NCI-H2081 treated with DMSO at 0.1 percent for 48 hours (cell line): ENCODE measurements at regions not wholly inside any gene's neighbourhood (a gene's known extent, or its start where the extent isn't known, plus 50 kb on each side); places are given as distances from the start of the nearest gene placed in this dataset.

Experiments
- DNase-seq: peaks from one replicate; lab custom pipeline; 2025; lab: John Stamatoyannopoulos, UW

DNA sequence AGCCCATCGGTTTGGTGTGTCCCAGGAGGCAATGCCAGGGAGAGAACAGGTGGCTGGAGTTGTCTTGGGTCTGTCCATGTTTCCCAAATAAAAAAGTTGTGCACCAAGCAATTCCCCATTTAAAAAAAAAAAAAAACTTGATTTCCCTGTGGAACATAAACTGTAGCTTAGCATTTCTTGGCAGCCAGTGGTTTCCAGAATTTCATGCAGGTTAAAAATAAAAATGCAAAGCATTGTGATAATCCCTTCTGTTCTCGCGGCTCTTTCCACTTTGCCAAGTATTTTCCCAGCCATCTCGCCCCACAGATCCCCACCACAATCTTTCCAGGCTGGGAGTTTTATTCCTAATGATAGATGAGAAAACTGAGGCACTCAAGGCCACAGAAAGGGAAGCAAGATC is 51.4 kb upstream of the MSX1 start:
- no peak for DNase-seq

DNA sequence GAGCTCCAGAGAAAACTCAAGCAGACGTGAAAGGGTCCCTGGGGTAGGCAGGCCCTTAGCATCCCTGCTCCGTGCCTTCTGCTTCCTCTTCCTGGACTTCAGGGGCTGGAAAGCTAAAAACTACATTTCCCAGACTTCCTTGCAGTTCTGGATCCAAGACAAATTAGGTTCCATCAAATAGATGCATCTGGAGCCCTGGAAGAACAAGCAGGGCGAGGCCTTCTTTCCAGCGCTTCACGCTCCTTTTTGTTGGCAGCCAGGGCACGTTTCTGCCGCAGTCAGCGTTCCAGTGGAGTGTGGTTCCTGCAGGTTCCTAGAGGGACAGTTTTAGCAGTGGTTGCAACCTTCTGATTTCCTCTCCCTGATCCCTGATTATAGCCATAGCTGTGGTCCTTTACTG is 53.6 kb upstream of the MSX1 start:
- DNase-seq: no peak

DNA sequence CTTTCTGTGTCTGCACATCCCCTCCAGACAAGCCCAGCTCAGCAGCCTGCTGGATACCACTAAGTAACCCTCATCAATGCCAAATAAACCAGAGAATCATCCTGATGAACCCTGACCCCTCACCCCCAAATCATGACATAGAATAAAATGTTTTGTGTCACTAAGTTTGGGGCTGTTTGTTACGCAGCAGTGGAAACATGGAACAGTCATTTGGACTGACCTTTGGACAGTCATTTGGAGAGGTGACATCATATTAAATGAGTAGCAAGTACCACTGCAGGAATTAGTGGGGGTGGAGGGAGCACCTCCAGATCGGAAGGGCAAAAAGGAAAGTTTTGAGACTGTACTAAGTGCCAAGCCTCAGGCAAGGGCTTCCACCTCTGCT is 55.6 kb upstream of the MSX1 start:
- DNase-seq: no peak

DNA sequence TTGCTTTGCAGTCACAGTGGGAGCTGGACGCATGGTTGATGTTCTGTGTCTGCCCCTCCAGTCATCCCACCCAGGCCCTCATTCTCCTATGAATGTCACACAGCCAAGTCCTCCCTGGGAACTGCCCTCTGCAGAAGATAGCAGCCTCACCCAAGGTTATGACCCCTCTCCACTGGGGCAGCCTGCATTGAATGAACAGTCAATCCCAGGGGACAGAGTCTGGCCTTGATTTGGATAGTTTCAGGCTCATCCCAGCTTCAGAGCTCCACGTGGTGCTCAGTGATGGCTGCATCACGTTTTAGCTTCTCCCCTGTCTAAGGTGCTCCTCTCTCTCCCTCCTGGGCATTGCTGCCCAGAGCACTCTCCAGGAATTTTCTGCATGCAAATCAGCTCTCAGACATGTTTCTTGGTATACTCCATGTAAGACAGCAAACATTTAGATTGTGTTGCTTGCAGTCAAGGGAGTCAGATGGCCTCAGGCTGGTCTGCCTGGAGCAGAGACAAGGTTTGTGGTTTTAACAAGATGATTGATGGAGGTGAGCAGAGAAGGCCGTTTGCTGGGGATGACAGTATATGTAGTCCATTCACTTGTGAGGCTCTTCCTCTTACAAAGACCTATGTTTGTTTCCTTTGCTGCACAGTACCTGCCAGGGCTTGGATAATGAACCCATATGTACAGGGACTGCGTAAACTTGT is 56.1 kb upstream of the MSX1 start:
- no peak for DNase-seq

DNA sequence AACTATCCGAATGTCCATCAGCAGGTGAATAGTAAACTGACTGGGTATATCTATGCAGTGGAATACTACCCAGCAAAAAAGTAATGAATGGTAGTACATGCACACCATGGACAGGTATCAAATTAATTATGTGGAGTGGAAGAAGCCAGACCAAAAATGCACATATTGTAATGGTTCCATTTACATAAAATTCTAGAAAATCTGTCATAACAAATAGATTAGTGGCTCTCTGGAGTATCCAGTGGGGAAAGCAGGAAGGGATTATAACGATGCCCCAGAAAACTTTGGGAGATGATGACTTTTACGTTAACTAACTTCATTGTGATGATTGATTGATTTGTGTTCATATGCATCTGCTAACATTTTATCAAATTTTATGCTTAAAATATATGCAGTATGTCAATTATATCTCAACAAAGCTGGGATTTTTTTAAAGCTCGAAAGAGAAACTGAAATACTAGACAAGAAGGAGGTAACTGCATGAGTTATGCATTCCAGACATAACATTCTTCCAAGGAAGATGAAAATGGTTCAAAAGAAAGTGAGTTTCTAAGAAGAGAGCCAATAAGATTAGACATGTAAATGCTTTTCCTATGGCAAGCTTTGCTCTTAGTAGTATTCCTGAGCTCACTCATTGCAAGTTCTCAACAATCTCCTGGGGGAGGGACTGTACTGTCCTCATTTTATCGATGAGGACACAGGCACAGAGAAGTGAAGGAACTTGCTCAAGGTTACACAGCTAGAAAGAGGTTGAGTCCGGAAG is 58.6 kb upstream of the MSX1 start:
- DNase-seq: no peak

DNA sequence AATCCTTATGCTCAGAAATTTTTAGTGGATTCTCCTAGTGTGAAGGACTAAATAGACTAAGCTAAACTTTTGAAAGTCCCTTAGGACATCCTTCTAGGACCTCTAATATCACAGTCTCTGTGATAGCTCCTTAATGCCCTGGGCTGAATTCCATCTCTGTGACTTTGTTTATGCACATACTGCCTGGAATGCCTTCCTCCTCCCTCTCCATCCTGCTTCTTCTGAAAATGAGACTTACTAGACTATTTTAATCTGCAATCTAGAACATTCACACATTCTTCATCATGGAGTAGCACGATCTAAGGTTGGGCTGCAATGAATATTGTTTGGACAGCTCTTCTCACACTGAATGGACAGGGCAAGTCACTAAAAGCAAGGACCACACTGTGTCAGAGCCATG is 65.0 kb upstream of the MSX1 start:
- no peak for DNase-seq

DNA sequence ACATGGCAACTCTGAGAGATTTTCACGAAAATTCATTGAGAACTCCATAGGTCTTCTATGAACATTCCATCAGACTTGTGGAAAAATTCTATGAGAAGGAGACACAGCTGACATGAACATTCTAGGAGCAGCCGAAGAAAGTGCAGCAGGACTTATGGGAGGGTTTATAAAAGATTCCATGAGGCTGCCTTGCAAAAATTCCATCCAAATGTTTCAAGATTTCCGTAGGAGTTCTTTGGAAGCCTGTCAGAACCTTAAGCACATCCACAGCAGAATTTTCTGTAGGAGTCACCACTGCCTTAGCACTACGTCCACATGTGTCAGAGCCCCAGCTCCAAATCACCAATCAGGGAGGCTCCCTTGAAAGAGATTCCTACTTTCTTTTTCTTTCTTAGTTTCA is 67.0 kb upstream of the MSX1 start:
- no peak for DNase-seq

DNA sequence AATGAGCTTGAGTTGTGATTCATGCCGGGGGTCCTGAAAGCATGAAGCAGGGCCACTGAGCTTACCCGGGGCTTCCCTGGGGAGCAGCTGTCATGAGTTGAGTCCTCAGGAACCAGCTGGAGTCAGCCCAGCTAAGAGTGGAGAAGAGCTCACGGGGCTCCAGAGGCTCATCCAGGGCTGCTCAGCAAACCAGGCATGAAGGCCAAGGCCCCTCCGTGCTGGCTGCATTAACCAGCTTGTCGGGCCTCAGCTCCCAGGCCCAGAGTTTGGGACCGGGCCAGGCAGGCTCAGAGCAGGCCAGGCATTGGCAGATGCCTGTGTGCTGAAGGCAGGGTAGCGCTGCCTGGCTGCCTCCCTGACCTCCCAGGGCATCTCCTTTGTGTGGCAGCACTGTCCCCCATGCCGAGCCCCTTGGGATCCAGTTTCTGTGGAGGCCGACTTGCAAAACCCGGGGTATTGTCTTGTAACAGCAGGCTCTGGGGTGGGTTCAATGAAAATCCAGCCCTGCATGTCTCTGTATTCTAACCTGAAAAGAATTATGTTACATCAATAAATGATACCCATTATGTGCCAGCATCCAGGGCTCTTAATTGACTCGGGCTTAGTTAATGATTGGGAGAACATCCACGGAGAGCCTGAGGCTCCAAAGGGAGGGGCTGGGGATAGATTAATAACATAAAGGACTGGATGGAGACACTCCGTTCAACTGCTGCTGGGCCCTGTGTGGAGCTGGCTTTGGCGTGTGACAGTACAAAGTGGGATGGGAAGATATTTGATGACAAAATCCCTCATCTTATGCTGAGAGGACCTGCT is 68.0 kb upstream of the MSX1 start:
- DNase-seq: no peak

DNA sequence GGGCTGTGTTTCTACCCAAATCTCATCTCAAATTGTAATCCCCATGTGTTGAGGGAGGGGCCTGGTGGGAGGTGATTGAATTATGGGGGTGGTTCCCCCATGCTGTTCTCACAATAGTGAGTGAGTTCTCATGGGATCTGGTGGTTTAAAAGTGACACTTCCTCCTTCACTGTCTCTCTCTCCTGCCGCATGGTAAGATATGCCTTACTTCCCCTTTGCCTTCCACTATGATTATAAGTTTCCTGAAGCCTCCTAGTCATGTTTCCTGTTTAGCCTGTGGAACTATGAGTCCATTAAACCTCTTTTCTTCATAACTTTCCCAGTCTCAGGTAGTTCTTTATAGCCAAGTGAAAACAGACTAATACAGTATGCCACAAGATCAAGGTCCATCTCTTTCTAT is 70.0 kb upstream of the MSX1 start:
- no peak for DNase-seq

DNA sequence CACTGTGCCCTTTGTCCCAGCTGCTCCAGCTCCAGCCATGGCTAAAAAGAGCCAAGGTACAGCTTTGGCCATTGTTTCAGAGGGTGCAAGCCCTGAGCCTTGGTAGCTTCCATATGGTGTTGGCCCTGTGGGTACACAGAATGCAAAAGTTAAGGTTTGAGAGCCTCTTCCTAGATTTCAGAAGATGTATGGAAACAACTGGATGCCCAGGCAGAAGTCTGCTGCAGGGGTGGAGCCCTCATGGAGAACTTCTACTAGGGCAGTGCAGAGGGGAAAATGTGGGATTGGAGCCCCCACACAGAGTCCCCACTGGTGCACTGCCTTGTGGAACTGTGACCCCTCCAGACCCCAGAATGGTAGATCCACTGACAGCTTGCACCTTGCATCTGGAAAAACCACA is 70.9 kb upstream of the MSX1 start:
- no peak for DNase-seq

DNA sequence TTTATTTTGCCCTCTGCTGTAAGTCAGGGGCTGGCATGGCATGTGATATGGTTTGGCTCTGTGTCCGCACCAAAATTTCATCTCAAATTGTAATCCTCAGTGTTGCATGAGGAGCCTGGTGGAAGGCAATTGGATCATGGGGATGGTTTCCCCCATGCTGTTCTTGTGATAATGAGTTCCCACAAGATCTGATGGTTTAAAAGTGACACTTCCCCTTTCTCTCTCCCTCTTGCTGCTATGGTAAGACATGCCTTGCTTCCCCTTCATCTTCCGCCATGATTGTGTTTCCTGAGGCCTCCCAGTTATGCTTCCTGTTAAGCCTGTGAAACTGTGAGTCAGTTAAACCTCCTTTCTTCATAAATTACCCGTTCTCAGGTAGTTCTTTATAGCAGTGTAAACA is 72.0 kb upstream of the MSX1 start:
- DNase-seq: no peak

DNA sequence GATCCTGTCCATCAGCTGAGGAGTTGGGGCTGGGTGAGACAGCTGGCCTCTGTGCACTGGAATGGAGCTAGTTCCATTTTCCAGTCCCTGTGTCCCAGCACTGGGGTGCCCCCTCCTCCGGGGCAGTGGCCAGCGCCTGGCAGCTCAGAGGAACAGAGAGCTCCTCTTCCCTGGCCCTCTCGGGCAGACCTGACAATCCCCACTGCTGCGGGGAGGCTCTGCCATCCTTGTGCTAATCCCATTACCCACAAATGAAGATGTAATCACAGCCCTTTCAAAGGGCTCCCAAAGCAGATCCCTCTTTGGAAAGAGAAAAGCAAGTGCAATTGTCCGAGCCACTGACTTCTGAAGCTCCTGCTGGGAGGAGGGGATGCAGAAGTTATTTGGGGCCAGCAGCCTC is 75.1 kb upstream of the MSX1 start:
- DNase-seq: no peak

DNA sequence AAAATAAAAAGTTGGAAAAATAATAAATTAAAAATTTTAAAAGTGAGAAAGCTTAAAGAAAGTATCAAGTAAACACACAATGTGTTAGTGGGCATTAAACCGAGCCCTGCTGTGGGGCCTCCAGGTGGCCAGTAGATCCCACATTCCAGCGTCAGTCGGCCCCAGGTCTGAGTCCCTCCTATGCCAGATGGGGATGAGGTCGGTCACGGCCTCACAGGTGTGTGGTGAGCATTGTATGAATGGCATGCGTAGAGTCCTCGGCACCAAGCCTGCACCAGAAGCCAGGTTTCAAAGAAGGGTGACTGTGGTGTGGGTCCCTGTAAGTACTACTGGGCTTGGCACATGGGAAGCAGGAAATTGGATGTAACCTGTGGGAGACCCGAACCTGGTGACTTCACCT is 75.6 kb upstream of the MSX1 start:
- no peak for DNase-seq

DNA sequence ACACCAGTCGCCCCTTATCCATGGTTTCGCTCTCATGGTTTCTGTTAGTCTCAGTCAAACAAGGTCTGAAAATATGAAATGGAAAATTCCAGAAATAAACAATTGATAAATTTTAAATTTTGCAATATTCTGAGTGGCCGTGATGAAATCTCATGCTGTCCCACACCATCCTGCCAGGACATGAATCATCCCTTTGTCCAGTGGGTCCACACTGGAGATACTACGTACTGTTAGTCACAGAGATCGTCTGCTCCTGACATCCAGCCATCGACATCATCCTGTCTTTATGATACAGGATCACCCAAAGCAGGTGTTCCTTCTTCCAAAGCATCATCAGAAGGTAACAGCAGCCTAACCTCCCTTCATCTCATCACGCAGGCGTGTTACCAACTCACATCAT is 76.5 kb upstream of the MSX1 start:
- no peak for DNase-seq

DNA sequence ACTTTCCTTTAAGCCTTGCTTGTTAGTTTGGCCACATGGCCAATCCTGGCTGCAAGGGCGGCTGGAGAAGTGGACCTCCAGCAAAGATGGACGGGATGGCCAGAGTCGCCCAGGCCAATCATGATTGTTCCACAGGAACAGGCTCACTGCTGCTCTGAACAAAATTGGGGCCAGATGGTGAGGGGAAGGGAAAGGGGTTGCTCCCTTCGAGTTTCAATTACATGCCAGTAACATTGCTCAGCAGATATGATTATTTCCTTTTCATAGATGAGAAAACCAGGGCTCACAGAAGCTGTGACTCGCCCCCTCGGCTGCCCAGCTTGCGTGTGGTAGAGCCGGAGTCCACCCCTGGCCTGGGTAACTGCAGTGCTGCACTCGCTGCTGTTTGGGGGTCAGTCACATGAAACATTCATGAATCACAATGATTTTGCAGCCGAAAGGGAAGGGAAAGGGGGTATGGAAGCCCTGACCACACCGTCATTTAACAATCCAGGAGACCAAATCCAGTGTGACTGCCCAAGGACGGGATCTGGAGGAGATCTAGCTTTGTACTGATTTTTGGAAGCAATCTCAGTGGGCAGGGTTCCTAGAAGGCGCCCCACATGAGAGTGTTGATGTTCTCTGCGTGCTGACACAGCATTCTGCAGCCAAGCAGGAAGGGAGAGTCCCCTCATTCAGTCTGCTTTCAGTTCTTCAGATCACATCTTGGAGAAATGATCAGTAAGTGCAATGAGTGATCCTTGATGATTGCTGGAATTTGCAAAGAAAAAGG is 77.3 kb upstream of the MSX1 start:
- no peak for DNase-seq

DNA sequence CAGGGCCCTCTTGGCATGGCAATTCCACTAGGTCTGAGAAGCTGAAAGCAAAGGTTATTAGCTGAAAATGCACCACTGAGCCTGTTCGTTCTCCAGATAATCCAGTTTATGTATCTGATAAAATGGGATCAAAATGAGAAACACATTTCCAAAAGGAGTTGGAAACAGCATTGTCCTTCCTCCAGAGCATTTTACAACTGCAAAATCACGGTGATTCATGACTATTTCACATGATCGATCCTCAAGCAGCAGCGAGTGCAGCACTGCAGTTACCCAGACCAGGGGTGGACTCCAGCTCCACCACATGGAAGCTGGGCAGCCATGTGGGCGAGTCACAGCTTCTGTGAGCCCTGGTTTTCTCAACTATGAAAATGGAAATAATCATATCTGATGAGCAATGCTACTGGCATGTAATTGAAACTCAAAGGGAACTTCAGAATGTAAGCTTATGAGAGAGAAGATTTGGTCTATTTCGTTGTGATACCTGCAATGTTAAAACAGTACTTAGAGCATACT is 78.7 kb upstream of the MSX1 start:
- no peak for DNase-seq

DNA sequence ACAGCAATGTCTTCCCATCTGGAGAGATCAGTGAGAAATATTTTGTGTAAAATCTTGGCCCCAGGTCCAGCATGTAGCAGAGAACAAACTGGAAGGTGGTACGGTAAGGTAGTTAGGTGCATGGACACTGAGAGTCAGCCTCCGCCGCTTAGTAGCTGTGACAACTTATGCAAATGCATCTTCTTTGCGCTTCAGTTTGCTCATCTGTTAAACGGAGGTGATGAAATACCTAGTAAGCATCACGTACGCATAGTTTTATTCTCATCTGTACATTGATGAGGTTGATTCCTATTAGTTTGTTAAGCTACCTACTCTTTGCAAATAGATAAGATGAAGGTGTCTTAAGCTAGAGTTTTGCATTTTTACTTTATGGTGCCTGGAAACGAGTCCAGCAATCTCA is 80.0 kb upstream of the MSX1 start:
- no peak for DNase-seq

DNA sequence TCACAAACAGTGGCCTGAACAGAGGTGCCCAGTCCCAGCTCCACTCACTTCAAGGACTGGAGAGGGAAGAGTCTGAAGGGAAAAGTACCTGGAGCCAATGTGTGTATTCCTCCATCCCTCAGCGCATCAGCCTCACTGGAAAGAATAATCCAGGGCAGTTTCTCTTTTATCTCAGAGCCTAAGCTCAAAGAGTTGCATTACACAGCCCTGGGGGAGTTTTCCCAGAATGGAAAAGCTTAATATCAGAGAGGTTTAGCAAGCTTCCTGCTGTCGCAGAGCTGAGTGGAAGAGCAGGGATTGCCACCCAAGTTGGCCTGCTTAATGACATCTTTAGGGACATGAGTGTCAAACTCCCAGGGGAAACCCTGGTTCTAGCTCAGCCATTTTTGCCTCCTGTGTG is 80.4 kb upstream of the MSX1 start:
- no peak for DNase-seq

DNA sequence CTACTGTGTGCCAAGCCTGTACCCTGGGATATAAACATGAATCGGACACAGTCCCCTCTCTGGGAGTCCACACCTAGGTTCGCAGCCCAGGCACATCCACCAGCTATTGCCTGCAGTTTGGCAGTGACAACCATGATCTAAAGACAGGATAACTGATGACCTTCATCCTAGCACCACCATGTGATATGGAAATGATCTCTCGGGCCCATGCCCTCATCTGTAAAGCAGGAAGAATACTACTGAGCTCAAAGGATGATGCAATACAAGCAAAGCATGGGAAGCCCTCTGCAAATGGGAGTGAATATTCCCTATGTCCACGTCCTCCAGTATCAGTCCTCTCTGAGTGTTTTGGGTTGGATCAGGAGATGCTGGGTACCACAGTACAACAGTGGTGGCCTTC is 80.9 kb upstream of the MSX1 start:
- DNase-seq: no peak

DNA sequence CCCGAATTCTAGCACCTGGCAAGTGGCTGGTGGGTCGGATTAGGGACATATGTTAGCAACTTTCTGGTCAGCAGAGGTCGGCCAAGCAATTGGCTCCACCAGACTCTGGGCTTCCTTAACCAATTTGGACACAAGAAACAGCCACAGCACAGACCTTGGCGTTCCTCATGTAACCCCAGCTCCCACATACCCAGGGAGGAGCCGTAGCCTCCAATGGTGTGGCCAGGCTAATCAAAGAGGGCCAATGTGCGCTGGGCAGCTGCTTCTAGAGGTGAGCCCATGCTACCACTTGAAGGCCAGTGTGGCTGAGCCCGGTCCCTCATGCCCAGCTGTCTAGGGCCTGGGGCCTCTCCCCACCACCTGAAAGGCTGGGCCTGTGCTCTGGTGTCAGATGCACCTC is 82.5 kb upstream of the MSX1 start:
- no peak for DNase-seq

DNA sequence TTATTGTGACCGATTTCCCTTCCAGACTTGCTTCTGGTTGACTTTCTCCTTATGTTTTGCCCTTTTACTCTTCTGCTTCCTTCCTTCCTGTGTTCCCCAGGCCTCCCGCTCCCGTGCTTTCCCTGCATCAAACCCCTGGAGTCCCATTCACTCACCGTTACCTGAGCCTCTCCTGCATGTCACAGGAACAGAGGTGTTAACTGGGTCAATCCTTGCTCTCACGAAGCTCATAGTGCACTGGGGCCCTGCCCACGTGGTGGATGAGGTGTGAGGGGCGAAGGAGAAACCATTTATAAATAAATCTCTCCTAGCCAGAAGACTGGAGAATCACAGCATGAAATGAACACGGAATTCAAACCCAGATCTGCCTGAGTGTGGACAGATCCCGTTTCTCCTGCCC is 83.1 kb upstream of the MSX1 start:
- DNase-seq: no peak

DNA sequence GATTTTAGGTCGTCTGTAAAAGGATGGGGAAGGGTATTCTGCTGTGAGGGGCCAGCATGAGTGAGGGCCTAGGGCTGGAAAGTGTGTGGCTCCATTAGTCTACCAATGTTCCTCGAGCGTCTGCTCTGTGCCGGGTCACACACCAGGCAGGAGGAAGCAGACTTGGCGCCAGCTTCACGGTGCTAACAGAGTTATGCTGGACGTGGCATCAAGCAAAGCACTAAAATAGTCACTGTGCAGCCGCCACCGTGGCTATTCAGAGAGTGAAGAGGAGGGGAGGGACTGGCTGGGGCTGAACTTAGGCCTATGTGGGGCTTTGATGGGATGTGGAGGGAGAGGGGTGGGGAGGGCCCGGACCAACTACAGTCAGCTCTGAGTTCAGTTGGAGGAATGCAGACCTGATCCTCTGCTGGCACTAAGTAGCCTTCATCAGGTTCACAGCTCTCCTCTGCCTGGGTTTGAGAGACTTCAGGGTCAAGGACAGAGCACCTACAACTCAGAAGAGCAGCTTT is 83.9 kb upstream of the MSX1 start:
- DNase-seq: no peak
